ENCODE measurements at regions not wholly inside any gene's neighbourhood (a gene's known extent, or its start where the extent isn't known, plus 50 kb on each side); places are given as distances from the start of the nearest gene placed in this dataset.
"Not testable (repeated sequence)": the region's sequence is repeated elsewhere in the genome, so short reads cannot be mapped to it uniquely, and the experiment has no call there.

- intact Hi-C loops (cut with DNase I) = loop anchor here (5.0 to 10.0 kb wide), 4 partner anchors 87 to 687 kb away; no protein-coding TSS in a partner anchor
- DNase-seq = no peak
Measured at GRCh38 chr9:78123808-78124207, 92.2 kb upstream of the GNAQ start.

GRCh38 chr9:78122631-78123030, 91.0 kb upstream of the GNAQ start:
- no peak for DNase-seq
- intact Hi-C loops (cut with DNase I) = loop anchor here (5.0 to 10.0 kb wide), 4 partner anchors 85 to 685 kb away; no protein-coding TSS in a partner anchor

- intact Hi-C loops (cut with DNase I) = loop anchor here (5.0 to 10.0 kb wide), 4 partner anchors 84 to 684 kb away; no protein-coding TSS in a partner anchor
- DNase-seq = peak in 9 of 10 donors; percentile 41 to 95 (median 80)
Measured at GRCh38 chr9:78121488-78121887, 89.9 kb upstream of the GNAQ start.

GRCh38 chr9:78118742-78119473, 87.3 kb upstream of the GNAQ start:
- no peak for DNase-seq
- intact Hi-C loops (cut with DNase I) = no loop called here

- no peak for DNase-seq
- intact Hi-C loops (cut with DNase I) = no loop called here
Measured at GRCh38 chr9:78115073-78115472, 83.5 kb upstream of the GNAQ start.

- no peak for DNase-seq
- intact Hi-C loops (cut with DNase I) = no loop called here
Measured at GRCh38 chr9:78114581-78114980, 83.0 kb upstream of the GNAQ start.

- no peak for DNase-seq
- intact Hi-C loops (cut with DNase I) = no loop called here
Measured at GRCh38 chr9:78112406-78112805, 80.8 kb upstream of the GNAQ start.

GRCh38 chr9:78112004-78112403, 80.4 kb upstream of the GNAQ start:
- intact Hi-C loops (cut with DNase I) = no loop called here
- DNase-seq = no peak

GRCh38 chr9:78109075-78109474, 77.5 kb upstream of the GNAQ start:
- DNase-seq = no peak
- intact Hi-C loops (cut with DNase I) = no loop called here

- intact Hi-C loops (cut with DNase I); DNase-seq: not testable (repeated sequence)
Measured at GRCh38 chr9:78106586-78106985, 75.0 kb upstream of the GNAQ start.

GRCh38 chr9:78103971-78104433, 72.4 kb upstream of the GNAQ start:
- intact Hi-C loops (cut with DNase I) = no loop called here
- DNase-seq = peak in 1 of 10 donors; percentile 24

GRCh38 chr9:78101247-78101646, 69.6 kb upstream of the GNAQ start:
- intact Hi-C loops (cut with DNase I) = no loop called here
- no peak for DNase-seq

- intact Hi-C loops (cut with DNase I) = no loop called here
- DNase-seq = no peak
Measured at GRCh38 chr9:78097541-78097940, 65.9 kb upstream of the GNAQ start.

GRCh38 chr9:78091731-78092130, 60.1 kb upstream of the GNAQ start:
- intact Hi-C loops (cut with DNase I) = no loop called here
- DNase-seq = no peak

GRCh38 chr9:78089111-78089510, 57.5 kb upstream of the GNAQ start:
- no peak for DNase-seq
- intact Hi-C loops (cut with DNase I) = no loop called here

GRCh38 chr9:78088190-78088589, 56.6 kb upstream of the GNAQ start:
- intact Hi-C loops (cut with DNase I) = not testable (repeated sequence)

More at GRCh38 chr9:78088190-78088589, 56.6 kb upstream of the GNAQ start:
- not testable (repeated sequence) for DNase-seq
